HG02642 (cell line): ENCODE measurements at regions not wholly inside any gene's neighbourhood (a gene's known extent, or its start where the extent isn't known, plus 50 kb on each side); places are given as distances from the start of the nearest gene placed in this dataset.

Source experiments
- ATAC-seq: cut with Tn5 transposase; IDR thresholded peaks from one replicate; pipeline ENCODE4 v1.9.1; 2021; ENCODE audit warnings: mild to moderate bottlenecking; ENCODE audit not compliant: unreplicated experiment, poor library complexity

GRCh38 chr5:44440186-44440585 is 51.0 kb upstream of the FGF10 start:
- ATAC-seq, result no peak
